NCI-H2107 treated with DMSO at 0.1 percent for 48 hours (cell line): ENCODE measurements at regions not wholly inside any gene's neighbourhood (a gene's known extent, or its start where the extent isn't known, plus 50 kb on each side); places are given as distances from the start of the nearest gene placed in this dataset.

Experiments
- DNase-seq: peaks from one replicate; lab custom pipeline; 2025; ENCODE audit not compliant: unreplicated experiment; lab: John Stamatoyannopoulos, UW

DNA sequence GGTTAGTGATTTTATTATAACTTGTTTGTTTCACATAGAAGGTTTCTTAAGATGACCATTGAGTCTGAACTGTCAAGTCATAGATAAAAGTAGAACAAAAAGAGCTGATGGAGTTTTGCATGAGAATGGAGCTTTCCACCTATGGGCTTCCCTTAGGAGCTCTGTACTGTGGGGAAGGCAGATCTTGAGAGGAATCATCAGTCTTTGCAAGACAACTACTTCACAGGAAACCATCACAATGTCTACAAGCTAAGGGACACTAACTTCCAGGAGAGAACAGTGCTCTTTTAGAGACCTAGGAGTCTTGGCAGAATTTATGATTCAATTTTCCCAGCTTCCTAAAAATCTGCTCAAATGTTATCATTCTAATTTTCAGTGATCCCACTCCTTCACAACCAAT is 78.2 kb downstream of the FBXO5 start:
- no peak for DNase-seq

DNA sequence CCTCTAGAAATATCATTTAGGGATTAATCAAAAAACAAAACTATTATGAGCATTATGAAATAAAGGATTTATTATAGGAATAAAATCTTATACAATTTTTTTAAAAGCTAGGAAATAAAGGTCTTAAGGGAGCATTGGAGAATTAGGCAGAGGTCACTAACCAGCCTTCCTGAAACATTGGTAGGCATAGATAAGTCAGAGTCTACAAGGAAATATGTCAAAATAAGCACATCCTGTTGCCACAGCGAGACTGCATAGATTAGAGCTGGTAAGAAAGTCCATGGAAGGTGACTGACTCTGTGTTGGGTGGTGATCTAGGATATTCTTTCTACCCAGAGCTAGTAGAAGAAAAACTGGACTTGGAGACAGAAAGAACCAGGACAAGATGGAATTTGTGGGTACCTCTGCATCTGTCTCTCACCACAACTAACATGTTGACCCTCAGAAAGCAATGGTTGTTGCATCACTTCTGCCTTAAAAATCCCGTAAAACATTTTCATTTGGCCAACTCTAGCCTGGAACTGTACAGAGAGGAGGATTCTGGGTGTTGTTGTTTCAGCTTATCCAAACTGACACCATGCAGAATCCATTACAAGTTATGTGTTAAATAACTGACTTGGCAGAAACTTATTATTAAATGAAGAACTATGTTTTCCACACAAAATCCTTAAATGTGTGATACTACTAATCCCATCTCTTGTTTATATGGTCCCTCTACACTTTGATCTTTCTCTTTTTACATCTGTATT is 77.1 kb downstream of the FBXO5 start:
- no peak for DNase-seq

DNA sequence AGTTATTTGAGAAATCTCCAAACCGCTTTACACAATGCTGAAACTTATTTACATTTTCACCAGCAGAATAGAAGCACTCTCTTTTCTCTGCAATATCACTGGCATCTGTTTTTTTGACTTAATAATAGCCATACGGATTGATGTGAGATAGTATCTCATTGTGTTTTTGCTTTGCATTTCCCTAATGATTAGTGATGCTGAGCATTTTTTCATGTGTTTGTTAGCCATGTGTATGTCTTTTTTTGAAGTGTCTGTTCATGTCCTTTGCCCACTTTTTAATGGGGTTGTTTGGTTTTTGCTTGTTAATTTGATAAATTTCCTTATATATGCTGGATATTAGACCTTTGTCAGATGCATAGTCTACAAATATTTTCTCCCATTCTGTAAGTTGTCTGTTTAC is 73.6 kb downstream of the FBXO5 start:
- no peak for DNase-seq

DNA sequence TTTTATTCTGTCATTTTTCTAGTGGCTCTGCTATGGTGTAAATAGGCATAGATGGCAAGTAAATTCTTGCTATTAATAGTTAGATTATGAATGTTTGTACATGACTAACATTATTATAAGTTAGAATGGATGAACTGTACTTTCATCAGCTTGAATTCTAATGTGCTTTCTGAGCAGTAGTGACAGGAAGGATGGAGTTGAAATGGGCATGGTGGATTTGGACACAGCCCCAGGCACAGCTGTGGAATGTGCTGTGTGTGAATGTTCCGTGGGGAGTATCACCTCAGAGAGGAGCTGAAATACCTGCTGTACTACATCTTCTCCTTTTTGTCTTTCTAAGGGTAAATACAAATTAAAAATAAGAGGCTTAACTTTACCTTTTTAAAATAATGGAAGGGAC is 66.8 kb downstream of the FBXO5 start:
- no peak for DNase-seq

DNA sequence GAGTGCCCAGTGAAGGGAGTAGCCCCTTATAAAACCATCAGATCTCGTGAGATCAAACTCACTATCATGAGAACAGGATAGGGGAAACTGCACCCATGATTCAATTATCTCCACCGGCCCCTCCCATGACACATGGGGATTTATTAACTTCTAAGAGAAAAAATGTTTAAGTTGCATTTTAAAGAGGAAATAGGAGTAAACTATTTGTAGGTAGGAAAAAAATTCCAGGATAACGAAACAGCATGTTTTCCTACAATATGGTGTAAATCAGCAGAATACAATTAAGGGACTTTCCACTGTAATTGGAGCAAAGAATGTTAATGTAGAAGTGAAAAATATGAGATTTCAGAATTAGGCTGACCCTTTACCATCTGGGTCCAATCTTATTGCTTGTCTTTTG is 63.9 kb downstream of the FBXO5 start:
- DNase-seq, result no peak

DNA sequence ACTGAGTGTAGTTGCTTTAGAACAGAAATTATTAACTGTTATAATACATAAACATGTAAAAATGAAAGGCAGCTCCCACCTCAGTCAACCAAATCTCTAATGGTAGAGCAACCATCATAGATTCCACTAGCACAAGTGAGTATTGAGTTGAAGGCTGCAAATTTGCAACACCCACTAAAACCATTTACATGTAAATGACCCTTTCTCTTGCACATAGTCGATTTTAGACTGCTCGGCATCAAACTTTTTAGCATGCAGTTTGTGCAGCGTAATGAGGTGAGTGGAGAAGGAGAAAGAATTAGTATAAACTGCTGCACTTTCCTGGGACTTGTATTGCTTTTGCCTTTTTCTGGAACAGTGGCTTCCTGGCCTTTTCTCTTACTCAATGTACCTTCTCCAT is 62.8 kb downstream of the FBXO5 start:
- DNase-seq, result no peak
